CD4-positive, alpha-beta T cell treated with Interleukin-6 for 4 hours (primary cell): ENCODE measurements at regions not wholly inside any gene's neighbourhood (a gene's known extent, or its start where the extent isn't known, plus 50 kb on each side); places are given as distances from the start of the nearest gene placed in this dataset.

Experiments used
- DNase-seq: peaks from one replicate; pipeline ENCODE4 v3.0.0-alpha.2; 2020; ENCODE audit warnings: mixed read lengths

- no peak for DNase-seq
These were observed 195.2 kb downstream of the MDFIC start for GRCh38 chr7:115116773-115117715.

GRCh38 chr7:115113776-115114175 lies 191.9 kb downstream of the MDFIC start:
- DNase-seq = no peak

- DNase-seq = no peak
These were observed 191.2 kb downstream of the MDFIC start for GRCh38 chr7:115113131-115113530.

GRCh38 chr7:115110523-115110922 lies 188.6 kb downstream of the MDFIC start:
- DNase-seq = no peak

- no peak for DNase-seq
These were observed 184.4 kb downstream of the MDFIC start for GRCh38 chr7:115106316-115106715.

GRCh38 chr7:115102738-115103137 lies 180.8 kb downstream of the MDFIC start:
- DNase-seq = no peak

- DNase-seq = no peak
These were observed 179.3 kb downstream of the MDFIC start for GRCh38 chr7:115101199-115101598.

GRCh38 chr7:115099906-115100305 lies 178.0 kb downstream of the MDFIC start:
- DNase-seq = no peak

GRCh38 chr7:115097175-115097671 lies 175.3 kb downstream of the MDFIC start:
- DNase-seq = no peak

GRCh38 chr7:115096262-115096661 lies 174.4 kb downstream of the MDFIC start:
- DNase-seq = no peak

- no peak for DNase-seq
These were observed 172.3 kb downstream of the MDFIC start for GRCh38 chr7:115094163-115094562.

GRCh38 chr7:115088893-115089292 lies 167.0 kb downstream of the MDFIC start:
- no peak for DNase-seq

- DNase-seq = no peak
These were observed 165.5 kb downstream of the MDFIC start for GRCh38 chr7:115087437-115087836.

- DNase-seq = no peak
These were observed 164.4 kb downstream of the MDFIC start for GRCh38 chr7:115086146-115086841.

- DNase-seq = no peak
These were observed 163.5 kb downstream of the MDFIC start for GRCh38 chr7:115085421-115085820.

GRCh38 chr7:115083935-115084334 lies 162.0 kb downstream of the MDFIC start:
- DNase-seq = no peak

- DNase-seq = no peak
These were observed 159.9 kb downstream of the MDFIC start for GRCh38 chr7:115081772-115082171.

GRCh38 chr7:115078851-115079250 lies 157.0 kb downstream of the MDFIC start:
- DNase-seq = no peak

GRCh38 chr7:115078386-115078785 lies 156.5 kb downstream of the MDFIC start:
- DNase-seq = no peak

- DNase-seq = no peak
These were observed 148.4 kb downstream of the MDFIC start for GRCh38 chr7:115070311-115070710.
